ENCODE measurements at regions not wholly inside any gene's neighbourhood (a gene's known extent, or its start where the extent isn't known, plus 50 kb on each side); places are given as distances from the start of the nearest gene placed in this dataset.

GRCh38 chr7:113561446-113561845, 357.4 kb downstream of the PPP1R3A start:
- peak; percentile 59 for DNase-seq
- Histone ChIP-seq H3K27me3 (replicated peaks) (no peaks in the 10 kb centered on the region), H3K27ac (no peak overlapping the region), H3K36me3 (replicated peaks) (no peaks in the 10 kb centered on the region), H3K4me3 (ENCODE audit: low read depth, low read length) (no peak overlapping the region)
- in situ Hi-C loops (cut with HindIII; ENCODE audit: low pct_ligation_motif_present, low sequenced_read_pairs) = no loop called here
- no peak for TF ChIP-seq CTCF (IDR thresholded peaks at IDR 0.05; ENCODE audit: low read depth, low read length, missing control alignments)

- no peak for TF ChIP-seq CTCF (IDR thresholded peaks at IDR 0.05; ENCODE audit: low read depth, low read length, missing control alignments)
These were observed 367.8 kb downstream of the PPP1R3A start for GRCh38 chr7:113550966-113551365.

GRCh38 chr7:113548561-113548960, 370.2 kb downstream of the PPP1R3A start:
- Histone ChIP-seq H3K4me3 (ENCODE audit: low read depth, low read length) (no peak overlapping the region), H3K36me3 (replicated peaks) (no peaks in the 10 kb centered on the region), H3K27me3 (replicated peaks) (no peaks in the 10 kb centered on the region), H3K27ac (no peak overlapping the region)
- in situ Hi-C loops (cut with HindIII; ENCODE audit: low pct_ligation_motif_present, low sequenced_read_pairs) = no loop called here
- TF ChIP-seq CTCF (IDR thresholded peaks at IDR 0.05; ENCODE audit: low read depth, low read length, missing control alignments) = no peak
- DNase-seq = no peak

More at GRCh38 chr7:113550966-113551365, 367.8 kb downstream of the PPP1R3A start:
- no peak overlapping the region for H3K27ac ChIP-seq
- H3K36me3 ChIP-seq (replicated peaks) = no peaks in the 10 kb centered on the region
- in situ Hi-C loops (cut with HindIII; ENCODE audit: low pct_ligation_motif_present, low sequenced_read_pairs) = no loop called here
- DNase-seq = no peak
- no peaks in the 10 kb centered on the region for H3K27me3 ChIP-seq (replicated peaks)
- H3K4me3 ChIP-seq (ENCODE audit: low read depth, low read length) = no peak overlapping the region

- Histone ChIP-seq H3K4me3 (ENCODE audit: low read depth, low read length) (no peak overlapping the region), H3K36me3 (replicated peaks) (no peaks in the 10 kb centered on the region), H3K27me3 (replicated peaks) (no peaks in the 10 kb centered on the region), H3K27ac (no peak overlapping the region)
- TF ChIP-seq CTCF (IDR thresholded peaks at IDR 0.05; ENCODE audit: low read depth, low read length, missing control alignments) = no peak
- DNase-seq = no peak
- in situ Hi-C loops (cut with HindIII; ENCODE audit: low pct_ligation_motif_present, low sequenced_read_pairs) = no loop called here
These were observed 370.7 kb downstream of the PPP1R3A start for GRCh38 chr7:113548137-113548536.

- in situ Hi-C loops (cut with HindIII; ENCODE audit: low pct_ligation_motif_present, low sequenced_read_pairs) = no loop called here
- peak; percentile 45 for DNase-seq
- peak overlapping the region; percentile 30 for H3K27ac ChIP-seq
- H3K4me3 ChIP-seq (ENCODE audit: low read depth, low read length) = no peak overlapping the region
- H3K36me3 ChIP-seq (replicated peaks) = no peaks in the 10 kb centered on the region
- TF ChIP-seq CTCF (IDR thresholded peaks at IDR 0.05; ENCODE audit: low read depth, low read length, missing control alignments) = no peak
- H3K27me3 ChIP-seq (replicated peaks) = no peaks in the 10 kb centered on the region
These were observed 397.3 kb downstream of the PPP1R3A start for GRCh38 chr7:113521468-113521867.

- Histone ChIP-seq H3K27ac (no peak overlapping the region), H3K4me3 (ENCODE audit: low read depth, low read length) (no peak overlapping the region), H3K36me3 (replicated peaks) (no peaks in the 10 kb centered on the region), H3K27me3 (replicated peaks) (no peaks in the 10 kb centered on the region)
- no peak for DNase-seq
- no peak for TF ChIP-seq CTCF (IDR thresholded peaks at IDR 0.05; ENCODE audit: low read depth, low read length, missing control alignments)
- in situ Hi-C loops (cut with HindIII; ENCODE audit: low pct_ligation_motif_present, low sequenced_read_pairs) = no loop called here
These were observed 399.3 kb downstream of the PPP1R3A start for GRCh38 chr7:113519472-113519871.

All from brain microvascular endothelial cell (primary cell).